ENCODE measurements at regions not wholly inside any gene's neighbourhood (a gene's known extent, or its start where the extent isn't known, plus 50 kb on each side); places are given as distances from the start of the nearest gene placed in this dataset.
"Not testable (repeated sequence)": the region's sequence is repeated elsewhere in the genome, so short reads cannot be mapped to it uniquely, and the experiment has no call there.

DNA sequence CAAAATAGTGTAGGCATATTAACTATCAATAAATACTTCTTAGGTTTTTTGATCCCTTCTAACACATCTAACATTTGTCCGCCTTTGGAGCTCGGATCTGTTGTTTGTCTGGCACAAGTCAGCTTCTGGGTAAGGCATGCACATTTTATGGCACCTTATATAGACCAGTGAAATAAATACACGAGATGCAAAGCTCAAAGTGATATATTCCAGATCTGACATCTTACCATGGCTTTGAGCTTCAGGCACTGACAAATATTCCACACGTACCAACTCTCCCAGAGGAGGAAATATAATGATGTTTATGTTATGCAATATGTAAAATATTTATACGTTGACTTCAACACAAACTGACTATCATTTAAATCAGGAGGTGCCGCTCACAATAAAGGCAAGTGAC lies 430.1 kb upstream of the SMIM21 start:
- DNase-seq (ENCODE audit: low read depth, low spot score), result no peak

DNA sequence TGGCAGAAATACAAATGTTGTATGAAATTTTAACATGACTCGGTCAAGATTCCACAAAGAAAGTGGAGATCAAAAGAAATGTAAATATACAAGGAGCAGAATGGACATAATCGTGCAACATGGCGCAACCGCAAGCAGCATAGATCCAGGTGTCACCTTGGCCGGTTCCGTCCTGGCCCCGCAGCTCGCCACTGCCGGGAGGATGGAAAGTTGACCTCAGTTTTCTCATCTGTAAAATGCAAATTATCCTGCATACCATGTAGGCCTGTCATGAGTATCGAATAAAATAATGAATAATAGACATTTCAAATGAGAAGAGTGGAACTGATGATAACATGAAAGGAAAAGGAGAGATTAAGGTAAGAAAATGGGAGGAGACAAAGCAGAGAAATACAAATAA lies 427.3 kb upstream of the SMIM21 start:
- no peak for DNase-seq (ENCODE audit: low read depth, low spot score)

DNA sequence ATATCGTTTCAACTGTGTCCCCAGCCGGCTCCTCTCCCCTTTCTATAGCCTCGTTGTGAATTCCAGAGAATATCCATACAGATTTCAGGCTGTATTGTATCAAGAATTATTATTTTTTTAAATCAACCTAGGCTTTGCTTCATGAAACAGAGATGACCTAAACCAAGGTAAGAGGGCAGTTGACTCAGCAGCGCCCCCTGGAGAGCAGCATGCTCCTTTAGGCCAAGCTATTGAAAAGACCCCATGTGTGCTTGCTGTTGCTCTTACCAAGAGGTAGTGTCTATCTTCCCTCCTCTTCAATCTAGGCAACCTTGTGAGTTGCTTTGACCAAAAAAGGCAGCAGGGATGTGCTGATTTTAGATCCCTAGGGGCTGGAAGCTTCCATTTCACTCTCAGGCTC lies 426.7 kb upstream of the SMIM21 start:
- DNase-seq (ENCODE audit: low read depth, low spot score), result no peak

DNA sequence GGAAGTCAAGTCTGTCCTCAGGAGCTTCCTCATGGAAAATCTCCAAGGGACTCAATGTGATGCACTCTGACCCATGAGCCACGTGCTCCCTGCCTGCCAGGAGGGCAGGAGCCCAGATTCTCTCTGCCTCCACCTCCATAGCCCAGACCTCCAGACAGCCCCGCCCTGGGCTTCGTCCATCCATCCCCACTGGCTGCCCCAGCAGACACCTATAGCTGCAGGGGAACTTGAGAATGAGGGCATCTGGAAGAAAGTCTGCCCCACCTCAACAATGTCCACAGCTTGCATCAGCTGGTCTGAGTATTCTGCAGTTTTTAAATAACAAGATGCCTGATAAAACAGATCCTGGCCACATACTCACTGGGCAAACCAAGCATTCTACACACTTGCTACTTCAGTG lies 418.8 kb upstream of the SMIM21 start:
- DNase-seq (ENCODE audit: low read depth, low spot score), result no peak

DNA sequence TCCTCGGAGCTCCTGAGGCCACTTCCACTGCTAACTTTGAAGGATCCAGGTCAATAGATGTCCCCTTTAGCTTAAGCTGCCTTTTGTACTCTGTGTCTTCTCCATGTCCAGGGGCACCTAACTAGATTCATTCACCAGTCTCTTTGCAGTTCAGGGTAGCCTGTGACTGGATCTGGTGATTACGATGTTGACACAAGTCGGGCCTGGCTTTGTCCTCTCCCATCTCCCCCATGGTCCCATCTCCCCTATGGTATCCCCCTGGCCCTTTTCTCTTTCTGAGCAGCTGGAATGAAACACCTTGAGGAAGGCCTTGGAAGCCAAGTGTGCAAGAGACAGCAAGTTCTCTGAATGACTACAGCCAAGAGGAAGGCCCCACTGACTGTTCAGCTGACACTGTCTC lies 417.9 kb upstream of the SMIM21 start:
- no peak for DNase-seq (ENCODE audit: low read depth, low spot score)

DNA sequence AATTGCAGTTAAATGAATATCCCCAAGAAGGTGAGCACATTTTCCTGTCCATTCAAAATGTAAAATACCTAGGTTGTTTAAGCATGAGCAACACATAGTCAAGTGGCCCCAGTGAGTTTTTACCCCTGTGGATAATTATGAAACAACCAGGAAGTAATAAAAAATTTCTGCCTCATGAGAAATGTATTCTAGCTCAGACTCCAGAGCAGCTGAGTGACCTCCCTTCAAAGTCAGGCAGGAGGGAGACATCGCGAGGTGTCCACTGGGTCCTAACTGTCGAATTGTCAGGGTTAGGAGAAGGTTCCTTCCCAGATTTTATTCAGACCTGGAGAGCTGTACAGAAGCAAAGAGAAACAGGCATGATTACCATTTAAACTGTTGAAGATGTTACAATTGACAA lies 416.6 kb upstream of the SMIM21 start:
- no peak for DNase-seq (ENCODE audit: low read depth, low spot score)

DNA sequence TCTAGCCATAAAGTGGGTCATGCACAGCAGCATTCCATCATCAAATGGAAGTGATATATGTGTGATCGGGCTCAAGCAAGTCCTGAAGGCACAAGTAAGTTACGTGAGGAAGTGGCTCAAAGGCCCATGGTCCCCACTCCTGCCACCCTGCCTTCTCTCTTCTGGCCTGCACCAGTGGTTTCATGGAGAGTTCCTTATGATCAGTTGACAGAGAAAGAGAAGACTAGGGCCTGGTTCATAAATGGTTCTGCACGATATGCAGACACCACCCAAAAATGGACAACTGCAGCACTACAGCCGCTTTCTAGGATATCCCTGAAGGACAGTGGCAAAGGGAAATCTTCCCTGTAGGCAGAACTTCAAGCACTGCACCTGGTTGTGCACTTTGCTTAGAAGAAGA lies 412.6 kb upstream of the SMIM21 start:
- no peak for DNase-seq (ENCODE audit: low read depth, low spot score)

DNA sequence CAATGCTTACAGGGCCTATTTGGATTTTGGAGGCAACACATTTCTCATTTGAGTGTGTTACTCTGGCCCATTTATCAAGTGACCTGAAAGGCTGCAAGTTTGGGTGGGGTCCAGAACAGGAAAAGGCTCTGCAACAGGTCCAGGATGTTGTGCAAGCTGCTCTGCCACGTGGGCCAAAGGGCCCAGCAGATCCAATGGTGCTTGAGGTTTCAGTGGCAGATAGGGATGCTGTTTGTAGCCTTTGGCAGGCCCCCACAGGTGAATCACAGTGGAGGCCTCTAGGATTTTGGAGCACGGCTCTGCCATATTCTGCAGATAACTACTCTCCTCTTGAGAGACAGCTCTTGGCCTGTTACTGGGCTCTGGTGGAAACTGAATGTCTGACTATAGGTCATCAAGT lies 412.2 kb upstream of the SMIM21 start:
- DNase-seq (ENCODE audit: low read depth, low spot score), result not testable (repeated sequence)

DNA sequence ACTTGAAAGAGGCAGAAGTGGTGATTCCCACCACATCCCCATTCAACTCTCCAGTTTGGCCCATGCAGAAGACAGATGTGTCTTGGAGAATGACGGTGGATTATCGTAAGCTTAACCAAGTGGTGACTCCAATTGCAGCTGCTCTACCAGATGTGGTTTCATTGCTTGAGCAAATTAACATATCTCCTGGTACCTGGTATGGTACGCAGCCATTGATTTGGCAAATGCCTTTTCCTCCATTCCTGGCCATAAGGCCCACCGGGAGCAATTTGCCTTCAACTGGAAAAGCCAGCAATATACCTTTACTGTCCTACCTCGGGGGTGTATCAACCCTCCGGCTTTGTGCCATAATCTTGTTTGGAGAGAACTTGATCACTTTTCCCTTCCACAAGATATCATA lies 411.5 kb upstream of the SMIM21 start:
- no peak for DNase-seq (ENCODE audit: low read depth, low spot score)

DNA sequence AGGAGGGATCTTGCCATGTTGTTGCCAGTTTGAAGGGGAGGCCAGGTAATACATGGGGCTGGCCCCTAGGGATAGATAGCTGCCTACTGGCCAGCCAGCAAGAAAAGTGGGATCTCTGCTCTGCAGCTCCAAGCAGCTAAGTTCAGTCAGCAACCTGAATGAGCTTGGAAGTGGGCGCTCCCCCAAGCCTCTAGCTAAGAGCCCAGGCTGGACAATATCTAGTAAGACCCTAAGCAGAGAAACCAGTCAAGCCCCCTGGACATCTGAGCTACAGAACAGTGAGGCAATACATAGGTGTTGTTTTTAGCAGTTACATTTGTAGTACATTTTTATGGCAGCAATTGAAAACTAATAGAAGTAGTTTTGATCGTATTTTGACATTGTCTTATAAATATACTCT lies 409.8 kb upstream of the SMIM21 start:
- no peak for DNase-seq (ENCODE audit: low read depth, low spot score)

DNA sequence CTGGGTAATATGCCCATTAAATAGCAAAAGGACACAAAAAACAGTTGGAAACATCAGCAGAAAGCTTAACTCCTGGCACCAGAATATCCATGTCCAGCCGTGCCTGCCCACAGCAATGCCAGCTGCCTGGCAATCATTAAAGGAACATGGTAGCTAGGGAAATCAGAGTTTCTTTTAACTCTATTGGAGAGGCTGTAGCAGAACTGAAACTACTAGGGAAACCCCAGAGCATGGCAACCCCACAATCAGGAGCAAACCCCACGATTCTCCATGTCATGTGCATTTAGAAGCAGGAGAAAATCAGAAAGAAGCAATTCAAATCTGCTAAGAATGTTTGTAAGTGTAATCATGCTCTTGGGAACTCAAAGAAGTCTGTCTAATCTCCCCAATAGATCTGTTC lies 409.0 kb upstream of the SMIM21 start:
- no peak for DNase-seq (ENCODE audit: low read depth, low spot score)

DNA sequence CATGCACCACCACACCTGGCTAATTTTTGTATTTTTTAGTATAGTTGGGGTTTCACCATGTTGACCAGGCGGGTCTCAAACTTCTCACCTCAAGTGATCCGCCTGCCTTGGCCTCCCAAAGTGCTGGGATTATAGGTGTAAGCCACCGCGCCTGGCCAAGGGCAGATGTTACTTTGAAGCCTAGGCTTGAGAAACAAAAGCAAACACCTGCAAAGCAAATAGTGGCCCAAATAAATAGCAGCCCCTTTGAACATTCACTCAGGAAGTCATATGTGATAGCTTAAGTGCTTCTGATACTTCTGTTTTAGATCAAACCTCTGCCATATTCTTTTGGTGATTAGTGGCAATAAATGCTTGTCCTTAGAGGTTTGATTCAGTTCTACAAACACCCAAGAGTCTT lies 404.5 kb upstream of the SMIM21 start:
- no peak for DNase-seq (ENCODE audit: low read depth, low spot score)

DNA sequence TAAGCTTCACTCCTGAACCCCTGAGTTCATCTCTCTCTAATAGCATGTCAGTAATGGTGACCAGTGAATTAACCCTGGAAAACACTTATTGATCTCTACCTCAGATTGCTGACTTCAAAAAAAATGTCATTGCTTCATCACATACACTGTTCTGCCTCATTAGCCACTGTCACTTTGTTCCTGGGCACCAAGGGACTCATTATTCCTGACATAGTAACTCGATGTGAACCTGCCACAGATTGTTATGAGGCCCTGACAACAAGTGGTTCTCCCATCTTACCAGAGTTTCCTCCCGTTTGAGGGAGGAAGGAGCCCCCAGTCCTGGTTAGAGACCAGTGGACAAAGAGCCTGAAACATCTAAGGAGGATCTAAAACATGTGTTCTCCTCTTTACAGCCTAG lies 403.3 kb upstream of the SMIM21 start:
- DNase-seq (ENCODE audit: low read depth, low spot score), result no peak

DNA sequence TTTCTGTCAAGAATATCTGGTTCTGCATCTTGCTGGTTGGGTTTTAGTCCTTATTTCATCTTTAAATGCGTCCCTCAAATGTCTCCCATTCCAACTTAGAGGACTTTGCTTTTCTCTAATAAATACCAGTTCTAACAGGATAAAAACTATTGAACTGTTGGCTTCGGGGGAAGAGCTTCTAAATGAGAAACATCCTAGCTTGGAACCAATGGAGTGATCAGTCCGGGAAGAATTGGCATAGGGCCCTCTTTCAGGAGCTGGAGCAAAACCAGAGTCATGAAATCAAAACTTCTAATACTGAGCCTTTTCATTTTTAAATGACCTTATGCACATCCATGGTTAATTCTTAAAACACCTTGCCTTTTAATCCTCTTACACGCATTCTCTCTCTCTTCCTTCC lies 401.6 kb upstream of the SMIM21 start:
- DNase-seq (ENCODE audit: low read depth, low spot score), result no peak

DNA sequence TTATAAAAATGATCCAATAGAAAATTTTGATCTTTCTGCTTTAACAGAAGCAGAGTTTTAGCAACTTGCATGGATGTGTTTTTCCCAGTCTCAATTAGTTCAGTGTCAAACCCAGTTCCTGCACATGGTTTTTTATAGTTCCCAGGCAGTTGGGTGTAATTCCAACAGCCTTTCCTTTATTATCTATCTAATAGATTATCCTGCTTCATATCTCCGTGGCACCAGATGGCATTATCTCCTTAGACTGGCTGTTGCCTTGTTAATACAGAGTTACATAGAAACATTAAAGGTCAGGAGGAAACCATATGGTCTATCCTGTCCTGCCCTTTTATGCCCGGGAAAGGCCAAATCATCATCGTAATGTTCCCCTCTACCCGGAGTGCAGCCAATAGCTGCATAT lies 400.9 kb upstream of the SMIM21 start:
- DNase-seq (ENCODE audit: low read depth, low spot score), result no peak

DNA sequence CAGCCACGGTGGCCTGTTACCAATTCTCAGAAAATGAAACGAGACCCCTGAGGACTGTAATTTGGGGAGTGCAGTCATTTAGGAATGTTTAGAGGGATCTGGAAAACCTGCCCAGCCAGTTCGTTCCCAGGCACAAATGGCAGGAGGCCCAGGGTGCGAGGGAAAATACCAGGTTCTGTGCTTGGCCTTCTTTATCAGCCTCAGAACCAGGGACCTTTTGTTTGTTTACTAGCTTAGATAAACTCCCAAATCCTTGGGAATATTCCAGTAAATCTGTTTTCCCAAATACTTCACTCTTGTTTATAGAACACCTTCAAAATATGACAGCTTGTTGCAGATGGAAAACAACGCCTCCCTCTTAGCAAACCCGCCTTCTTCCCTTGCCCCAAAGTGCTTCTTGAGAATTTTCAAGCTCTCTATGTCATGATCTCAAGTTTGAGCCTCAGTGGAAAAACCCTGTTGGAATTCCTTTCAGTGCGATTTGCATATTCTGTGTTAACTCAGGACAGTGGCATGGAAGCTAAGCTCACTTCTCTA lies 400.3 kb upstream of the SMIM21 start:
- no peak for DNase-seq (ENCODE audit: low read depth, low spot score)

DNA sequence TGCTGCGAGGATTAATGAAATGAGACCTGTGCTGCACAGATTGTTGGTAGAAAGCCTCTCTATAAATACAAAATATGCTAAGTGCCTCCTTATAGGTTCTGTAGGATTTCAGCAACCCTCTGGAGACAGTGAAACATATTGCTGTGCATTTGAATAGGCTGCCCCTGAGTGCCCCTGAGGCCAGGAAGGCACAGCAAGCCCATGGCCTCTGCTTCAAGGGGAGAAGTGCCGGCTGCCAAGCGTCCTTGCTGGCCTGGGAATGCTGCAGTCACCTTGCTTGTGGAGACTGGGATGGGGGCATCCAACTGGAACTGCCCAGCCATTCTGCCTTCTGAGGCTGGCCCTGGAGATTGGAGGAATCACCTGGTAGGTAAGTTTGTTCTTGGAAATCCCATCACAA lies 397.2 kb upstream of the SMIM21 start:
- DNase-seq (ENCODE audit: low read depth, low spot score), result no peak

DNA sequence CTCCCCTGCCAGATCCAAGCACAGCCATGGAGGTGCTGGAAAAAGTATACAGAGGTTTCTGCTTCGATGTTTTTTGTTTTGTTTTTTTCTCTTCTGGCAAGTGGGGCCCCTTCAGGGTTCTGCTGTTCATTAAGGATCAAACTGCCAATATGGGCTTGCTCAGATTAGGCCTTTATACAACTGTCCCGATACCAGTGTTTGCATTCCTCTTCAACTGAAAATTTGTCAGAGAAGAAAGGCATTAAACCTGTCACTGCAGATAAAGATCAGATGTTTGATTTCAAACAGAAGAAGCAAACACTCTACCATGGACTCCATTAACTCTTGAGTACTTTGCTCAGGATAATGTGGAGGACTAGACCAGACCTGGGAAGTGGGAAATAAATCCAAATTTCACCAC lies 396.0 kb upstream of the SMIM21 start:
- DNase-seq (ENCODE audit: low read depth, low spot score), result no peak

DNA sequence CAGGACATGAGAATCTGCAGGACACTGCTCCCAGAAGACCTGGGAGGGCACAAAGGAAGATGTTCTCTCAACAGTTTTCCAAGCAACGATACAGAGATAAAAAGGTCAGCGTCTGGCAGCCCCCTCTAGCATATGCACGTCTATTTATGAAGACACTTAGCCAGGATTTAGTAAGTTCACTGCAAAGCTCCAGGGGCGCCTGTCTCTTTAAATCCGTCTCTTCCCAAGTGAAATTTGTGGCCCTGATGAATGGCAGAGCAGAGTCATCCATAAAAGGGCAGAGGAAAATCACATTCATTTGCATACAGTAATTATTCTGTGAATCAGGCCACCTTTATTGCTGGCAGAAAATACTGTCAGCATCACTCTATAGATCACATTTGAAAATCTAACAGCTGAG lies 390.9 kb upstream of the SMIM21 start:
- no peak for DNase-seq (ENCODE audit: low read depth, low spot score)

DNA sequence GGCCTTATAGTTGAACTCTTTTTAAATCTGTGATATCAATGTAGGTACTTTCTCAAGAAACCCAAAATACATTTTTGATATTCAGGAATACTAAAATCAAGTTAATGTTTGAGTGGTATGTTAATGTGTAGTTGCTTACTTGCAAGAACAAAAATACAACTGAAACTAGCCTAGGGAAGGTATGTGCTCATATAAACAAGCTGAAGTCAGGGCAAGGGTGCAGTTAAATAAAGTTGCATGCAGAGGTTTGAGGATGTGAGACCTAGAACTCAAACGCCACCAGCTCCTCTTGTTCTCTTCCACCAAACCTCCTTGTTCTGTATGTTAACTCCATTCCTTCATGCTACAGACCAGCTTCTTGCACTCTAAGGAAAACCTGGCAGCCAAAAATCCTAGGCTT lies 388.3 kb upstream of the SMIM21 start:
- no peak for DNase-seq (ENCODE audit: low read depth, low spot score)

DNA sequence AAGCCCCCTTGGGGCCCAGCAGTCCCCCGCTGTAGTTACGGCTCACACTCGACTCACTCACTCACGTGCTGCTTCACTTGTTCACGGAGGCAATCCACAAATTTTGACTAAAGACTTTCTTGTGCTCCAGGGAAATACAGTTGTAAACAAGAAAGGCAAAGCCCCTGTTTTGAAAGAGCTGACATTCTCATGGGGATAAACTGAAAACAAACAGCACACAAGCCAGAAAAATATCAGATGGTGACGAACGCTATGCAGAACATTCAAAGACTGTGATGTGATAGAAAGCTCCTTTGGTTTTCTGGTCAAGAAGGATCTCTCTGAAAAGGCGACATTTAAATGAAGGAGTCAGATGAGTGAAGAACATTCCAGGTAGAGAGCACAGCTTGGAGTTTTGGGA lies 385.3 kb upstream of the SMIM21 start:
- DNase-seq (ENCODE audit: low read depth, low spot score), result no peak

DNA sequence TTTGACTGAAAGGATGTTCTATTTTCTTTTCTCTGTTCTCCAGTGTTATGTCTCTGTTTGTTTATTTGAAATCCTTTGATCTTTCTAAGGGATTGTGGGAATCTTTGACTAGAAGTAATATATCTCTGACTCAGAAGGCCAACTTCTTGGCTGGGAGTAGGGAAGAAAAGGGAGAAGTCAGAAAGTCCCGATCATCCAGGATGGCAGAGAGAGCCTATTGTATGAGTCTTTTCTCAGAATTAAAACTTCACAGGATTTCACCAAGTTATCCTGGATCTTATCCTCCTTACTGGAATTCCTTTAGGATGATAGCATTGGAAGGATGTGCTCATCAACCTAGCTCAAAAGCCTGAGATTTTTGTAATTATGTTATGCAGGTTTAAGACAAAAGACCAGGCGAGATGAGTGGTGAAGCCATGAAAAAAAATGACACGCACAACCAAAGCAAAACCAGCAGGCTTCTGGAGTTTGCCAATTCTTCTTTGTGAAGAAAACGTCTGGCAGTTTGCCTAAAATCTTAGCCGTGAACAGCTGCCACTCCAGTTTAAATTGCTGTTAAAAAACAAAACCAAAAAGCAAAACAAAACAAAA lies 383.6 kb upstream of the SMIM21 start:
- DNase-seq (ENCODE audit: low read depth, low spot score), result no peak

DNA sequence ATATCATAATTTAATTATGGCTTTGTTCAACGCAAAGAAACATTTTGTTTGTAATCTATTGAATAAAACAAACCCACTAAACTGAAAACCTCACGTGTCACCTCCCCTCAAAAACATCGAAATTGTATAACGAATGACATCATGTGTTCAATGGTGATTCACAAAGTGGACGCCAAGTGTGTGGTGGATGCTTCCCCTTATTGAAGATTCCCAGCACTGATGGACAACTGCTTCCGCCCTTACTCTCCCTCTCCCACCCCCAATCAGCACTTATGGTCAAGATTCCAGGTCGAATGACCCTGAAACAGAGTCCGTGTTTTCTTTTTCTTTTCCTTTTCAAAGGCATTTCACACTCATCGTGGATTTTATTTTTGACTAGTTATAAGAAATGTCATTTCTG lies 383.0 kb upstream of the SMIM21 start:
- no peak for DNase-seq (ENCODE audit: low read depth, low spot score)

DNA sequence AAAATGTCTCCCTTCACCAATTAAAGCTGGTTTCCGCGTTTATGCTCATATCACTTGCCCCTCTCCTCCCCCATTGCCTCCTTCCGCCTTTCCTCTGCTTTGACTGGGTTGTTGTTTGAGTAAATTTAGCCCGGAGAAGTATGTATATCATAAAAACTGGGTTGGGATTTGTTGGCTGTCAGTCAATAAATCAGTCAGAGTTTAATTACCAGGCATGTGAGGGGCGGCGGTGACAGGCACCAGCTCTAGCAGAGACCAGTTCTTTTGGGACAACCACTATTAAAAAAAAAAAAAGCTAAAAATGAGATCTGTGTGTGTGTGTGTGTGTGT lies 382.4 kb upstream of the SMIM21 start:
- no peak for DNase-seq (ENCODE audit: low read depth, low spot score)

All from smooth muscle cell of the brain vasculature (primary cell).